HL-60/S4 (cell line): ENCODE measurements at regions not wholly inside any gene's neighbourhood (a gene's known extent, or its start where the extent isn't known, plus 50 kb on each side); places are given as distances from the start of the nearest gene placed in this dataset.
"Not testable (repeated sequence)": the region's sequence is repeated elsewhere in the genome, so short reads cannot be mapped to it uniquely, and the experiment has no call there.

ENCODE experiments used
- in situ Hi-C: fragments of 300-500 bp; cut with MboI; formaldehyde crosslinking; loops from 2 replicates; pipeline ENCODE4 v1.14.3; 2022; ENCODE audit warnings: low sequenced_read_pairs

- in situ Hi-C loops = no loop called here
Measured at GRCh38 chr18:60067426-60068210, 167.8 kb downstream of the PMAIP1 start.

GRCh38 chr18:60066219-60066975, 166.6 kb downstream of the PMAIP1 start:
- in situ Hi-C loops = no loop called here

- in situ Hi-C loops = no loop called here
Measured at GRCh38 chr18:60064271-60064670, 164.5 kb downstream of the PMAIP1 start.

GRCh38 chr18:60062831-60063230, 163.0 kb downstream of the PMAIP1 start:
- in situ Hi-C loops = not testable (repeated sequence)

GRCh38 chr18:60062396-60062795, 162.6 kb downstream of the PMAIP1 start:
- in situ Hi-C loops = no loop called here

GRCh38 chr18:60060578-60060977, 160.8 kb downstream of the PMAIP1 start:
- in situ Hi-C loops = no loop called here

- in situ Hi-C loops = no loop called here
Measured at GRCh38 chr18:60060026-60060425, 160.2 kb downstream of the PMAIP1 start.

GRCh38 chr18:60059216-60059615, 159.4 kb downstream of the PMAIP1 start:
- in situ Hi-C loops = no loop called here

- in situ Hi-C loops = no loop called here
Measured at GRCh38 chr18:60053747-60054304, 154.0 kb downstream of the PMAIP1 start.

GRCh38 chr18:60050821-60051220, 151.0 kb downstream of the PMAIP1 start:
- in situ Hi-C loops = no loop called here

GRCh38 chr18:60049172-60049571, 149.4 kb downstream of the PMAIP1 start:
- in situ Hi-C loops = no loop called here

- in situ Hi-C loops = no loop called here
Measured at GRCh38 chr18:60047556-60047955, 147.8 kb downstream of the PMAIP1 start.

- in situ Hi-C loops = no loop called here
Measured at GRCh38 chr18:60044290-60045006, 144.7 kb downstream of the PMAIP1 start.

- in situ Hi-C loops = no loop called here
Measured at GRCh38 chr18:60040971-60041370, 141.2 kb downstream of the PMAIP1 start.

GRCh38 chr18:60038731-60039130, 138.9 kb downstream of the PMAIP1 start:
- in situ Hi-C loops = no loop called here

- in situ Hi-C loops = no loop called here
Measured at GRCh38 chr18:60027397-60027796, 127.6 kb downstream of the PMAIP1 start.

- in situ Hi-C loops = loop anchor here (25.0 kb wide), 1 partner anchor 512 kb away; no protein-coding TSS in a partner anchor
Measured at GRCh38 chr18:60024857-60025256, 125.1 kb downstream of the PMAIP1 start.

GRCh38 chr18:60024345-60024744, 124.5 kb downstream of the PMAIP1 start:
- in situ Hi-C loops = loop anchor here (25.0 kb wide), 1 partner anchor 513 kb away; no protein-coding TSS in a partner anchor

- in situ Hi-C loops = loop anchor here (25.0 kb wide), 1 partner anchor 515 kb away; no protein-coding TSS in a partner anchor
Measured at GRCh38 chr18:60022671-60023276, 123.0 kb downstream of the PMAIP1 start.

- in situ Hi-C loops = loop anchor here (25.0 kb wide), 1 partner anchor 516 kb away; no protein-coding TSS in a partner anchor
Measured at GRCh38 chr18:60021556-60021955, 121.8 kb downstream of the PMAIP1 start.
